H9 (cell line): ENCODE measurements at regions not wholly inside any gene's neighbourhood (a gene's known extent, or its start where the extent isn't known, plus 50 kb on each side); places are given as distances from the start of the nearest gene placed in this dataset.

Experiments used
- DNase-seq: peaks from one replicate; pipeline ENCODE4 v3.0.0-alpha.2; 2017
- H2AFZ ChIP-seq: one replicate; pipeline ENCODE4 v1.6.1; 2013; ENCODE audit warnings: mild to moderate bottlenecking, low read length, control low read depth, moderate library complexity
- H2AK5ac ChIP-seq: 2 replicates; pipeline ENCODE4 v1.6.1; 2013; ENCODE audit warnings: low read length, control low read depth, mixed read lengths; ENCODE audit not compliant: insufficient read length
- H2BK120ac ChIP-seq: one replicate; pipeline ENCODE4 v1.6.1; 2013; ENCODE audit warnings: low read depth, mild to moderate bottlenecking, low read length, control low read depth, inconsistent platforms; ENCODE audit not compliant: poor library complexity, severe bottlenecking
- H2BK12ac ChIP-seq: 2 replicates; pipeline ENCODE4 v1.6.1; 2013; ENCODE audit warnings: low read length, control low read depth, mixed read lengths, low read depth; ENCODE audit not compliant: insufficient read length
- H2BK15ac ChIP-seq: 2 replicates; pipeline ENCODE4 v1.6.1; 2013; ENCODE audit warnings: low read depth, low read length, control low read depth
- H2BK20ac ChIP-seq: one replicate; pipeline ENCODE4 v1.6.1; 2013; ENCODE audit warnings: low read depth, mild to moderate bottlenecking, low read length, control low read depth, inconsistent platforms; ENCODE audit not compliant: poor library complexity, severe bottlenecking
- H2BK5ac ChIP-seq: 2 replicates; pipeline ENCODE4 v1.6.1; 2013; ENCODE audit warnings: low read length, control low read depth, mixed read lengths; ENCODE audit not compliant: insufficient read length
- H3K14ac ChIP-seq: 2 replicates; pipeline ENCODE4 v1.6.1; 2013; ENCODE audit warnings: low read length, control low read depth; ENCODE audit not compliant: insufficient read depth
- H3K18ac ChIP-seq: 2 replicates; pipeline ENCODE4 v1.6.1; 2013; ENCODE audit warnings: low read depth, mild to moderate bottlenecking, mixed read lengths, low read length, control low read depth; ENCODE audit not compliant: insufficient read length
- H3K23ac ChIP-seq: 2 replicates; pipeline ENCODE4 v1.6.1; 2013; ENCODE audit warnings: low read length, control low read depth, mixed read lengths, low read depth; ENCODE audit not compliant: insufficient read length
- H3K23me2 ChIP-seq: 2 replicates; pipeline ENCODE4 v1.6.1; 2013; ENCODE audit warnings: low read depth, mild to moderate bottlenecking, mixed read lengths, low read length, control low read depth; ENCODE audit not compliant: insufficient read length, poor library complexity, severe bottlenecking
- H3K27ac ChIP-seq: 2 replicates; pipeline ENCODE4 v1.5.1; 2013; ENCODE audit warnings: low read length, control low read depth, mixed read lengths, low read depth; ENCODE audit not compliant: insufficient read length
- H3K27me3 ChIP-seq: 2 replicates; pipeline ENCODE4 v1.6.1; 2013; ENCODE audit warnings: low read length, control low read depth, inconsistent platforms; ENCODE audit not compliant: insufficient read depth
- H3K4ac ChIP-seq: 2 replicates; pipeline ENCODE4 v1.6.1; 2013; ENCODE audit warnings: low read depth, mild to moderate bottlenecking, control low read depth, inconsistent platforms, low read length, moderate library complexity
- H3K4me1 ChIP-seq: 2 replicates; pipeline ENCODE4 v1.6.1; 2013; ENCODE audit warnings: low read length, control low read depth, inconsistent platforms; ENCODE audit not compliant: insufficient read depth
- H3K4me2 ChIP-seq: 2 replicates; pipeline ENCODE4 v1.6.1; 2013; ENCODE audit warnings: low read length, control low read depth, mixed read lengths; ENCODE audit not compliant: insufficient read length, insufficient read depth
- H3K56ac ChIP-seq: 2 replicates; pipeline ENCODE4 v1.6.1; 2013; ENCODE audit warnings: low read depth, mild to moderate bottlenecking, mixed read lengths, low read length, control low read depth; ENCODE audit not compliant: insufficient read length
- H3K79me1 ChIP-seq: 2 replicates; pipeline ENCODE4 v1.6.1; 2013; ENCODE audit warnings: low read depth, mild to moderate bottlenecking, moderate library complexity, low read length, control low read depth, inconsistent platforms; ENCODE audit not compliant: insufficient read depth, poor library complexity, severe bottlenecking
- H3K79me2 ChIP-seq: 2 replicates; pipeline ENCODE4 v1.6.1; 2013; ENCODE audit warnings: low read length, control low read depth, inconsistent platforms; ENCODE audit not compliant: insufficient read depth
- H3K9ac ChIP-seq: 2 replicates; pipeline ENCODE4 v1.6.1; 2013; ENCODE audit warnings: low read length, control low read depth, mixed read lengths; ENCODE audit not compliant: insufficient read length; ENCODE audit errors: extremely low read depth
- H3K9me3 ChIP-seq: one replicate; pipeline ENCODE4 v1.6.1; 2013; ENCODE audit warnings: low read depth, low read length, inconsistent platforms; ENCODE audit not compliant: control insufficient read depth
- H3T11ph ChIP-seq: one replicate; pipeline ENCODE4 v1.6.1; 2013; ENCODE audit warnings: mild to moderate bottlenecking, low read length, control low read depth, inconsistent platforms
- H4K20me1 ChIP-seq: one replicate; pipeline ENCODE4 v1.6.1; 2013; ENCODE audit not compliant: control insufficient read depth, insufficient read length, insufficient read depth
- H4K5ac ChIP-seq: 2 replicates; pipeline ENCODE4 v1.6.1; 2013; ENCODE audit warnings: low read depth, mild to moderate bottlenecking, mixed read lengths, low read length, control low read depth; ENCODE audit not compliant: insufficient read length
- H4K8ac ChIP-seq: replicated peaks from 2 replicates; pipeline ENCODE4 v1.6.1; 2013; ENCODE audit warnings: low read length, control low read depth, mixed read lengths, low read depth; ENCODE audit not compliant: insufficient read length
- H4K91ac ChIP-seq: 2 replicates; pipeline ENCODE4 v1.6.1; 2013; ENCODE audit warnings: low read depth, mild to moderate bottlenecking, moderate library complexity, mixed read lengths, low read length, control low read depth; ENCODE audit not compliant: insufficient read length
- H3K27ac Mint-ChIP-seq, 3 experiments: 2 replicates in 2 of 3; 3 replicates in 1 of 3; pipeline ENCODE4 v1.8.0; 2020 to 2021; ENCODE audit warnings: mixed read lengths in 3 of 3, mild to moderate bottlenecking in 1 of 3, moderate library complexity in 1 of 3
- H3K27me3 Mint-ChIP-seq: 2 replicates; pipeline ENCODE4 v1.8.0; 2021; ENCODE audit warnings: low read depth, mild to moderate bottlenecking, moderate library complexity, mixed read lengths
- H3K36me3 Mint-ChIP-seq, 3 experiments: 2 replicates in 2 of 3; 3 replicates in 1 of 3; pipeline ENCODE4 v1.8.0; 2020 to 2021; ENCODE audit warnings: low read depth in 3 of 3, mixed read lengths in 3 of 3; ENCODE audit not compliant: insufficient read depth in 1 of 3
- H3K4me1 Mint-ChIP-seq, 2 experiments: 2 replicates each; pipeline ENCODE4 v1.8.0; 2020; ENCODE audit warnings: mixed read lengths in 2 of 2
- H3K4me3 Mint-ChIP-seq, 2 experiments: 2 replicates in 1 of 2; 3 replicates in 1 of 2; pipeline ENCODE4 v1.8.0; 2020 to 2021; ENCODE audit warnings: mild to moderate bottlenecking in 2 of 2, mixed read lengths in 2 of 2, moderate library complexity in 1 of 2
- H3K9me3 Mint-ChIP-seq, 2 experiments: 2 replicates in 1 of 2; 3 replicates in 1 of 2; pipeline ENCODE4 v1.8.0; 2020; ENCODE audit warnings: mild to moderate bottlenecking in 2 of 2, mixed read lengths in 2 of 2, moderate library complexity in 1 of 2
- WGBS: extraction: QIAGEN DNeasy Blood & Tissue Kit; methylation state at CpG from one replicate; pipeline ENCODE4 v1.1.7; 2013; ENCODE audit warnings: missing lambda C conversion rate, low lambda C conversion rate, mixed read lengths; ENCODE audit not compliant: insufficient read length; ENCODE audit errors: extremely low coverage; 5-methylcytosine and 5-hydroxymethylcytosine counted together
- TF ChIP-seq, protein P1 (sequence below): fragments of 200-600 bp; sonication (generic); conservative IDR thresholded peaks from 3 replicates; pipeline ENCODE4 v1.8.0; 2021; ENCODE audit warnings: antibody characterized with exemption, mild to moderate bottlenecking

DNA sequence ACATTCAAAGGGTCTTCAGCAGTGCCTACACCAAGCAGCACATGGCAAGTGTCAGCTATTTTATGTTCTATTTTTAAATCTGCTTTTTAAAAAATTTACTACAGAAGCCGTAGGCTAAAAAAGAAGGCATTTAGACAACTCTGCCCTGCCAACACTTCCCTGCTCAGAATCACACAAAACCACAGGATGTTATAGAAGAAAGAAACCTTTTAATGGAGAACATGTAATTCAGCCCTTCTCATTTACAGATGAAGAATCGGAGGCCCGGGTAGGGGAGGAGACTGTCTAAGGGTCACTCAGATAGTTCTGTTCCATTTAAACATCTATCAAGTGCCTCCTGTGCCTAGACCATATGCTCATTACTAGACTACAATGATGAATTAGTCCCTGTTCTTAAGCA is 171.8 kb upstream of the NTF3 start:
- H3K27ac ChIP-seq: no peak overlapping the region
- H4K5ac ChIP-seq: no peak overlapping the region
- H4K91ac ChIP-seq: no peak overlapping the region
- H2AFZ ChIP-seq: no peak overlapping the region
- no peak overlapping the region for H3K23ac ChIP-seq
- H3K4me2 ChIP-seq: no peak overlapping the region
- WGBS: no CpG with 5 or more reads among the region's 3 CpGs
- no peak overlapping the region for H2BK20ac ChIP-seq
- no peak overlapping the region for H3T11ph ChIP-seq
- no peak overlapping the region for H3K4me3 Mint-ChIP-seq
- no peaks in the 10 kb centered on the region; the same call in 1 of the 2 replicates for H3K27me3 Mint-ChIP-seq
- H3K27ac Mint-ChIP-seq: no peak overlapping the region
- H3K79me2 ChIP-seq: no peaks in the 10 kb centered on the region
- H2AK5ac ChIP-seq: no peak overlapping the region
- no peak for DNase-seq
- H3K23me2 ChIP-seq: no peaks in the 10 kb centered on the region
- H2BK120ac ChIP-seq: no peak overlapping the region
- no peaks in the 10 kb centered on the region; the same call in 1 of the 2 replicates for H3K4me1 ChIP-seq
- H3K79me1 ChIP-seq: no peaks in the 10 kb centered on the region
- H3K27me3 ChIP-seq: no peaks in the 10 kb centered on the region
- no peak overlapping the region for H2BK5ac ChIP-seq
- H3K14ac ChIP-seq: no peak overlapping the region
- no peak overlapping the region for H2BK15ac ChIP-seq
- TF ChIP-seq, protein P1, sequence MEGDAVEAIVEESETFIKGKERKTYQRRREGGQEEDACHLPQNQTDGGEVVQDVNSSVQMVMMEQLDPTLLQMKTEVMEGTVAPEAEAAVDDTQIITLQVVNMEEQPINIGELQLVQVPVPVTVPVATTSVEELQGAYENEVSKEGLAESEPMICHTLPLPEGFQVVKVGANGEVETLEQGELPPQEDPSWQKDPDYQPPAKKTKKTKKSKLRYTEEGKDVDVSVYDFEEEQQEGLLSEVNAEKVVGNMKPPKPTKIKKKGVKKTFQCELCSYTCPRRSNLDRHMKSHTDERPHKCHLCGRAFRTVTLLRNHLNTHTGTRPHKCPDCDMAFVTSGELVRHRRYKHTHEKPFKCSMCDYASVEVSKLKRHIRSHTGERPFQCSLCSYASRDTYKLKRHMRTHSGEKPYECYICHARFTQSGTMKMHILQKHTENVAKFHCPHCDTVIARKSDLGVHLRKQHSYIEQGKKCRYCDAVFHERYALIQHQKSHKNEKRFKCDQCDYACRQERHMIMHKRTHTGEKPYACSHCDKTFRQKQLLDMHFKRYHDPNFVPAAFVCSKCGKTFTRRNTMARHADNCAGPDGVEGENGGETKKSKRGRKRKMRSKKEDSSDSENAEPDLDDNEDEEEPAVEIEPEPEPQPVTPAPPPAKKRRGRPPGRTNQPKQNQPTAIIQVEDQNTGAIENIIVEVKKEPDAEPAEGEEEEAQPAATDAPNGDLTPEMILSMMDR: no peak
- H3K9ac ChIP-seq: no peak overlapping the region
- H3K56ac ChIP-seq: no peak overlapping the region
- H4K20me1 ChIP-seq: no peaks in the 10 kb centered on the region
- H3K4me1 Mint-ChIP-seq: peaks cover 17% of the 10 kb centered on the region in 2 experiments
- no peaks in the 10 kb centered on the region for H3K36me3 Mint-ChIP-seq
- H2BK12ac ChIP-seq: no peak overlapping the region
- no peak overlapping the region for H3K4ac ChIP-seq
- no peaks in the 10 kb centered on the region for H3K9me3 ChIP-seq
- no peaks in the 10 kb centered on the region for H3K9me3 Mint-ChIP-seq
- no peak overlapping the region for H4K8ac ChIP-seq
- no peak overlapping the region for H3K18ac ChIP-seq
